ENCODE measurements at regions not wholly inside any gene's neighbourhood (a gene's known extent, or its start where the extent isn't known, plus 50 kb on each side); places are given as distances from the start of the nearest gene placed in this dataset.

DNA sequence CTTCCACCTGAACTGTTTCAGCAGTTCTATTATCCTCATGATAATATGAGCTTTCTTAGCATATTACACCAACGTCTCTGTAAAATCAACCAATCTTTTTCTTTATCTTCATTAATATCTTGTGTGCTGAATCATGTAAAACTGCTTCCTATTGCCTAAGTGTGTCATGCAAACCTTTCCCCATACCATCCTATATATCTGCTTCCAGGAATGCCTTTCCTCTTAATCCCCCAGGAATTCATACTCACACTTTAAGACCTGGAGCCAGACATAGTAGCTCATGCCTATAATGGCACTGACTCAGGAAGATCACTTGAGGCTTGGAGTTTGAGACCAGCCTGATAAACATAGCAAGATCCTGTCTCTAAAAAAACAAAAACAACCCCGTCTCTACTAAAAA, 183.9 kb downstream of the NRIP1 start:
- TF ChIP-seq CTCF (IDR thresholded peaks at IDR 0.05; ENCODE audit: poor library complexity) (no peak), EZH2phosphoT487 (IDR thresholded peaks at IDR 0.05; ENCODE audit: low read depth, severe bottlenecking, unreplicated experiment) (no peak), EZH2 (IDR thresholded peaks at IDR 0.05; ENCODE audit: borderline replicate concordance) (no peak)

Data from hepatocyte (in vitro differentiated cells).